PC-3 (cell line): ENCODE measurements at regions not wholly inside any gene's neighbourhood (a gene's known extent, or its start where the extent isn't known, plus 50 kb on each side); places are given as distances from the start of the nearest gene placed in this dataset.

Experiments used
- ATAC-seq: fragments of 200-7000 bp; cut with Tn5 transposase; 2 replicates; pipeline ENCODE4 v1.9.1; 2020; ENCODE audit warnings: mild to moderate bottlenecking, moderate library complexity
- BruUV-seq: library from RNA; stranded (reverse); fragments of 400-500 nt; replicated peaks from 2 replicates; lab custom pipeline; 2021; lab: Mats Ljungman, UMichigan
- CTCF ChIA-PET: fragments of 300-600 bp; sonication (Branson Sonifier 250); formaldehyde crosslinking; loops from one replicate; lab custom pipeline; 2022; ENCODE audit warnings: antibody characterized with exemption; lab: Charles Lee
- POLR2A ChIA-PET: fragments of 300-600 bp; sonication (Branson Sonifier 250); formaldehyde crosslinking; loops from one replicate; lab custom pipeline; 2022; ENCODE audit warnings: antibody characterized with exemption; ENCODE audit not compliant: unreplicated experiment; lab: Charles Lee
- DNase-seq: peaks from one replicate; pipeline ENCODE4 v3.0.0-alpha.2; 2015
- H2AFZ ChIP-seq: fragments of 300-600 bp; sonication (generic); 2 replicates; pipeline ENCODE4 v1.6.0; 2016; ENCODE audit warnings: antibody characterized with exemption, low read length
- H3F3A ChIP-seq: fragments of 300-600 bp; sonication (generic); one replicate; pipeline ENCODE4 v1.6.0; 2017; ENCODE audit warnings: antibody characterized with exemption, low read length, control low read depth, mild to moderate bottlenecking; ENCODE audit not compliant: unreplicated experiment
- H3K27ac ChIP-seq: fragments of 300-600 bp; sonication (generic); 2 replicates; pipeline ENCODE4 v1.5.1; 2016; ENCODE audit warnings: mild to moderate bottlenecking, low read length
- H3K27me3 ChIP-seq: fragments of 300-600 bp; sonication (generic); 2 replicates; pipeline ENCODE4 v1.6.1; 2016; ENCODE audit warnings: low read length, mixed read lengths
- H3K36me3 ChIP-seq: fragments of 300-600 bp; sonication (generic); 2 replicates; pipeline ENCODE4 v1.6.1; 2016; ENCODE audit warnings: low read depth, mixed run types, low read length, mixed read lengths
- H3K4me1 ChIP-seq: fragments of 300-600 bp; sonication (generic); 2 replicates; pipeline ENCODE4 v1.5.1; 2016; ENCODE audit warnings: low read length; ENCODE audit not compliant: insufficient read depth
- H3K4me2 ChIP-seq: fragments of 300-600 bp; sonication (generic); 2 replicates; pipeline ENCODE4 v1.6.0; 2016; ENCODE audit warnings: low read length
- H3K4me3 ChIP-seq: fragments of 300-600 bp; sonication (generic); 2 replicates; pipeline ENCODE4 v1.5.1; 2016; ENCODE audit warnings: mild to moderate bottlenecking, low read length, mixed read lengths
- H3K79me2 ChIP-seq: fragments of 300-600 bp; sonication (generic); 2 replicates; pipeline ENCODE4 v1.6.1; 2017; ENCODE audit warnings: low read length, mixed read lengths
- H3K9ac ChIP-seq: fragments of 300-600 bp; sonication (generic); 2 replicates; pipeline ENCODE4 v1.6.0; 2016; ENCODE audit warnings: mild to moderate bottlenecking, low read length
- H3K9me2 ChIP-seq: fragments of 300-600 bp; sonication (generic); replicated peaks from 2 replicates; pipeline ENCODE4 v1.6.1; 2016; ENCODE audit warnings: mixed run types, low read length, mixed read lengths
- H3K9me3 ChIP-seq: fragments of 300-600 bp; sonication (generic); 2 replicates; pipeline ENCODE4 v1.6.1; 2016; ENCODE audit warnings: low read length, mixed read lengths
- H4K20me1 ChIP-seq: fragments of 300-600 bp; sonication (generic); 2 replicates; pipeline ENCODE4 v1.6.1; 2016; ENCODE audit warnings: low read length, mixed read lengths
- EZH2 ChIP-seq: fragments of 300-600 bp; sonication (generic); IDR thresholded peaks from one replicate; pipeline ENCODE4 v1.6.1; 2017; ENCODE audit warnings: antibody characterized with exemption, mild to moderate bottlenecking, low read length; ENCODE audit not compliant: unreplicated experiment
- EZH2phosphoT487 ChIP-seq: fragments of 300-600 bp; sonication (generic); IDR thresholded peaks from 2 replicates; pipeline ENCODE4 v1.6.1; 2018; ENCODE audit warnings: mild to moderate bottlenecking, antibody characterized with exemption, low read length, borderline replicate concordance
- intact Hi-C: fragments of 100-400 bp; cut with micrococcal nuclease; formaldehyde crosslinking; loops from 2 replicates; pipeline ENCODE4 v1.9.0; 2023
- TF ChIP-seq, protein P1 (sequence below): fragments of 300-600 bp; sonication (generic); conservative IDR thresholded peaks from 2 replicates; pipeline ENCODE4 v1.5.1; 2017; ENCODE audit warnings: antibody characterized with exemption, low read depth, mild to moderate bottlenecking, low read length

DNA sequence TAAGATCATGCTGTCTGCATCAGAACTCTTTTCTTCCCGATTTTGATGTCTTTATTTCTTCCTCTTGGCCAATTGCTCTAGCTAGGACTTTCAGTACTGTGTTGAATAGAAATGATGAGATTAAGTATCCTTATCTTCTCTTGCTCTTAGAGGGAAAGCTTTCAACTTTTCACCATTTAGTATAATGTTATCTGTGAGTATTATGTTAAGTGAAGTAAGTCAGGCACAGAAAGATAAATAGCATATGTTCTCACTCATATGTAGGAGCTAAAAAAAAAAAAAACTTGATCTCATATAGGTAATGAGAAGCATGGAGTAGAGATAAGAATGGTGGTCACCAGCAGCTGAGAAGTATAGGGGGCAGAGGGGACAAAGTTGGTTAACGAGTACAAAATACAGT is 1089.5 kb downstream of the TDRD15 start:
- Histone ChIP-seq H4K20me1 (no peaks in the 10 kb centered on the region), H3K9me3 (peaks cover 10% of the 10 kb centered on the region), H3K4me3 (no peak overlapping the region), H3F3A (no peaks in the 10 kb centered on the region), H3K4me1 (no peaks in the 10 kb centered on the region), H3K36me3 (no peaks in the 10 kb centered on the region), H3K27me3 (no peaks in the 10 kb centered on the region), H3K27ac (no peak overlapping the region), H3K4me2 (no peak overlapping the region), H3K9me2 (no peaks in the 10 kb centered on the region), H3K79me2 (no peaks in the 10 kb centered on the region), H2AFZ (no peak overlapping the region), H3K9ac (no peak overlapping the region)
- no peak for DNase-seq
- intact Hi-C loops: no loop called here
- no TSS peak for BruUV-seq
- ChIA-PET POLR2A (no interaction called here), CTCF (no interaction called here)
- ATAC-seq: no peak
- TF ChIP-seq, protein P1, sequence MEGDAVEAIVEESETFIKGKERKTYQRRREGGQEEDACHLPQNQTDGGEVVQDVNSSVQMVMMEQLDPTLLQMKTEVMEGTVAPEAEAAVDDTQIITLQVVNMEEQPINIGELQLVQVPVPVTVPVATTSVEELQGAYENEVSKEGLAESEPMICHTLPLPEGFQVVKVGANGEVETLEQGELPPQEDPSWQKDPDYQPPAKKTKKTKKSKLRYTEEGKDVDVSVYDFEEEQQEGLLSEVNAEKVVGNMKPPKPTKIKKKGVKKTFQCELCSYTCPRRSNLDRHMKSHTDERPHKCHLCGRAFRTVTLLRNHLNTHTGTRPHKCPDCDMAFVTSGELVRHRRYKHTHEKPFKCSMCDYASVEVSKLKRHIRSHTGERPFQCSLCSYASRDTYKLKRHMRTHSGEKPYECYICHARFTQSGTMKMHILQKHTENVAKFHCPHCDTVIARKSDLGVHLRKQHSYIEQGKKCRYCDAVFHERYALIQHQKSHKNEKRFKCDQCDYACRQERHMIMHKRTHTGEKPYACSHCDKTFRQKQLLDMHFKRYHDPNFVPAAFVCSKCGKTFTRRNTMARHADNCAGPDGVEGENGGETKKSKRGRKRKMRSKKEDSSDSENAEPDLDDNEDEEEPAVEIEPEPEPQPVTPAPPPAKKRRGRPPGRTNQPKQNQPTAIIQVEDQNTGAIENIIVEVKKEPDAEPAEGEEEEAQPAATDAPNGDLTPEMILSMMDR: no peak
- TF ChIP-seq EZH2phosphoT487 (no peak), EZH2 (no peak)

DNA sequence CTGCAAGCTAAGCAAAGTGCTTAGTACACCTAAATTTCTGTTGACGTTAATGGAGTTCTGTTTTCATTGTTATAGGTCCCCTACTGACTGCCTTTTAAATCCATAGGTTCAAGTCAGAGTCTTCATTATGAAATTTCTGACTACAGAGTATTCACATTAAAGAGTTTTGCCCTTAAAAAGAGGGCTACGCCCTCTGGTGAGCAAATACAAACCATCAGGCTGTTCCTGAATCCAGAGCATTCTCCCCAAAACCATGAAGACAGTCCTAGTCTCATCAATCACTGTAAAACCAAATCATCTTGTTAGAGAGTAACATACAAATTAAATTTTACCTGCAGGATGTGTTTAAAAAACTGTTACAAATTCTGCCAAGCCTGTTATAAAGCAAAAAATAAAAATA is 1091.7 kb downstream of the TDRD15 start:
- ChIA-PET POLR2A (no interaction called here), CTCF (no interaction called here)
- DNase-seq: no peak
- ATAC-seq: no peak
- Histone ChIP-seq H3K36me3 (no peaks in the 10 kb centered on the region), H3K9me3 (peaks cover 16% of the 10 kb centered on the region), H3K9me2 (no peaks in the 10 kb centered on the region), H2AFZ (no peak overlapping the region), H3K4me3 (no peak overlapping the region), H3K79me2 (no peaks in the 10 kb centered on the region), H3K4me1 (no peaks in the 10 kb centered on the region), H3K27ac (no peak overlapping the region), H3K27me3 (no peaks in the 10 kb centered on the region), H3K9ac (no peak overlapping the region), H3F3A (no peaks in the 10 kb centered on the region), H3K4me2 (no peak overlapping the region), H4K20me1 (no peaks in the 10 kb centered on the region)
- intact Hi-C loops: no loop called here
- TF ChIP-seq EZH2: no peak
- TF ChIP-seq EZH2phosphoT487: no peak
- TF ChIP-seq, protein P1: no peak
- no TSS peak for BruUV-seq

DNA sequence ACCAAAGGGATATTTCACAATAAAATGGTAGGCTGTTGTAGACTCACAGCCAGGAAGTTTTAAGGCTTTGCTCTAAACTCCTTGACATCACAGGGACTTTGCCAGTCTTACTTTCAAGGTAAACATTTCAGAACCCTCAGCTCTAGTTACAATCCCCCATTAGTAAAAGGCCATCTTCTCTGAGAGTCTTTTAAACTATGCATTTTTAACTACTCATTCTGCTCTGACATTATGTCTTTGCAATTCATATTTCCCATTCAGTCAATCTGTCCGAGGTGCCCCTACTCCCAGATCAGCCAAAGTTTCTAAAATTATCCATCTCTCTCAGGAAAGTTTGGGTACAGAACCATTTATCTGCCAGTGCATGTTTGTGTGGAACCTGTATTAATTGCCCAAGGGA is 1094.1 kb downstream of the TDRD15 start:
- H3K4me2 ChIP-seq: no peak overlapping the region
- H3K27ac ChIP-seq: no peak overlapping the region
- intact Hi-C loops: no loop called here
- ATAC-seq (no peak), DNase-seq (no peak)
- no peaks in the 10 kb centered on the region for H3K27me3 ChIP-seq
- TF ChIP-seq EZH2 (no peak), EZH2phosphoT487 (no peak)
- TF ChIP-seq, protein P1: no peak
- CTCF ChIA-PET: no interaction called here
- no peak overlapping the region for H3K4me3 ChIP-seq
- no peak overlapping the region for H3K9ac ChIP-seq
- no peaks in the 10 kb centered on the region for H4K20me1 ChIP-seq
- no peaks in the 10 kb centered on the region for H3K36me3 ChIP-seq
- no peaks in the 10 kb centered on the region for H3K9me2 ChIP-seq
- H3K79me2 ChIP-seq: no peaks in the 10 kb centered on the region
- no TSS peak for BruUV-seq
- no peak overlapping the region for H2AFZ ChIP-seq
- POLR2A ChIA-PET: no interaction called here
- H3K9me3 ChIP-seq: peaks cover 16% of the 10 kb centered on the region; the same call in 1 of the 2 replicates
- H3K4me1 ChIP-seq: no peaks in the 10 kb centered on the region
- no peaks in the 10 kb centered on the region for H3F3A ChIP-seq
